ENCODE measurements at regions not wholly inside any gene's neighbourhood (a gene's known extent, or its start where the extent isn't known, plus 50 kb on each side); places are given as distances from the start of the nearest gene placed in this dataset.
"Not testable (repeated sequence)": the region's sequence is repeated elsewhere in the genome, so short reads cannot be mapped to it uniquely, and the experiment has no call there.

- FAIRE-seq = peak; percentile 94
Measured at GRCh38 chr4:158051401-158052235, 121.2 kb downstream of the GASK1B start.

DNA sequence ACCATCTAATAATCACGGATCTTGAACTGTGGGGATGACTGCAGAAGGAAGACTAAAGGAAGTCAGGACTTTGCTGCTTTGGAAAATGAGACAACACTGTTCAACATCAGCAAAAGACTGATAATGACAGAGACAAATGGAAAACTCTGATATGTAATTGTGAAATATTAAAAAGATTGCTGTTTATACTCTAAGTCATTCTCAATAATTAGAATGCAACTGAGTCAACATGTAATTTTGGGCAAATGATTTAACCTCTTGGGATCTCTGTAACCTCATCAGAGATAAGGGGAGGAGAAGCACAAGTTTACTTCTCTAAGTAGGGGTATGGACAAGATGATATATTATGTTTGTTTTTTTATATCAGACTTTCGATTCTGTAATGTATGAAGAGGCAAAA, 121.9 kb downstream of the GASK1B start:
- FAIRE-seq = peak; percentile 15

GRCh38 chr4:158046345-158046744, 126.5 kb downstream of the GASK1B start:
- FAIRE-seq = no peak

GRCh38 chr4:158043971-158044618, 128.7 kb downstream of the GASK1B start:
- FAIRE-seq = no peak

DNA sequence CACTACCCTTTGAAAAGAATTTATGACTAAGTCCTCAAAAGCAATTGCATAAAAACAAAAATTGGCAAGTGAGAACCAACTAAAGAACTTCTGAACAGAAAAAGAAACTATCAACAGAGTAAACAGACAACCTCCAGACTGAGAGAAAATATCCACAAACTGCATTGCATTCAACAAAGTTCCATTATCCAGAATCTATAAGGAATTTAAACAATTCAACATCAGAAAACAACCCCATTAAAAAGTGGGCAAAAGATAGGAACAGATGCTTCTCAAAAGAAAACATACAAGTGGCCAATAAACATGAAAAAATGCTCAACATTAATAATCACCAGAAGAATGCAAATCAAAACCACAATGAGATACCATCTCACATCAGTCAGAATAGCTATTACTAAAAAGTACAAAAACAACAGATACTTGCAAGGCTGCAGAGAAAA, 130.2 kb downstream of the GASK1B start:
- peak; percentile 100 for FAIRE-seq

DNA sequence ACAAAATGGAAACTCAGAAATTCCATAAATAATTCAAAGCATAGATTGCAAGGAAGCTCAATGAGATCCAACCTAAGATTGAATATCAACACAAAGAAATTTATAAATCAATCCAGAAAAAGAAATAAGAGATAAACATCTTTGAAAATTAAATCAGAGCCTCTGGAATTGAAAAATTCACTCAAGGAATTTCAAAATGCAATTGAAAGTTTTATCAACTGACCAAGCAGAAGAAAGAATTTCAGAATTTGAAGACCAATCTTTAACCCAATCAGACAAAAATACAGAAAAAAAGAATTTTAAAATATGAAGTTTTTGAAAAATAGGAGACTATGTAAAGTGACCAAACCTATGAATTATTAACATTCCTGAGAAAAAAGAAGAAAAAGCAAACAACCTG, 134.1 kb downstream of the GASK1B start:
- FAIRE-seq = no peak

- no peak for FAIRE-seq
Measured at GRCh38 chr4:158036998-158037397, 135.8 kb downstream of the GASK1B start.

DNA sequence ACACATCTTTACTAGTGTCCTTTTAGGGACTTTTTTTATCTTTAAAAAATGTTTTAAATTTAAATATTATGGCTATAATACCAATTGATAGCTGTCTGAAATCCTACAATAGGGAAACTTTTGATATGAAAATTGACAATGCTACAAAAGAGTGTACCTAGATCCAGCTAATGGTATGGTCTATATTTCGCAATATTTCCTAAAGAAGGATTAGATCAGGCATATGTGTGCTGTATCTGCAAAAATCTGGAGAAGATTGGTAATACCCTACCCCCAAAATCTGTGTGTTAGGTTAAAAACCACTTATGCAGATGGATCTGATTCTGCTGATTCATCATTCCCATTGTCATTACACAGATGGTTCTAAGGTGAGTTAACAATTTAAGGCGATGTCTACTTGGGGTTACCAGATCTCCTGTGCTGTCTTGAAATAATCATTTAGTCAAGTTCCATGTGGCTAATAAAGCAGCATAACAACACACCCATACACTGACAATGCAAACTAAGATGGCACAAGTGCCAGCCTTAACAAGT, 137.1 kb downstream of the GASK1B start:
- FAIRE-seq = no peak

DNA sequence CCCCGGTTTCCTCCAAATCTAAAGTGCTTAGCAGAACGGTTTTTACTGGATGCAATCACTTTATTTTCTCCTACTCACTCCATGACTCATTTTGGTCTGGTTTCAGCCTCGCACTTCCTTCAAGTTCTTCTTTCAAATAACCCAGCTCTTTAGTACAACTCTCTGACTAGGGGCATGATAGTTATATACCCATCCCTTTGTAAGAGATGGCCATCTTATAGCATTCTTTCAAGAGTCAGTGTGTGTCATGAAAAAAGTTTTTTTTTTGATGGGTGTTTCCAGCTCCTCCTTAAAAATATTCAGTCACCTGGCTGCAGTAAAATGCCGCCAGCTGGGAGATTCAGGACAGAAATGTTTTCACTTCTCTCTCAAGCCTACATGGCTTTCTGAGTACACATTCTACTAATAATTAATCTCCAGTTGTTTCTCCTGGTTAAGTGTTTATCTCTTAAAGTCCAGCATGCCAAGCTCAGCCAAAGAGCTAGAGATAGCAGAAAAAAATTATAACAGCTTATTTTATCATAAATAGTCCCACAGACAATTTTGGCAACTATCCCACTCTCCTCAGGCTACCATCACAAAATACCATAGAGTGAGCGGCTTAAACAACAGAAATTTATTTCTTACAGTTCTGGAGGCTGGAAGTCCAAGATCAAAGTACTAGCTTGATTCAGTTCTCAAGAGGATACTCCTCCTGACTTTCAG, 139.3 kb downstream of the GASK1B start:
- no peak for FAIRE-seq

DNA sequence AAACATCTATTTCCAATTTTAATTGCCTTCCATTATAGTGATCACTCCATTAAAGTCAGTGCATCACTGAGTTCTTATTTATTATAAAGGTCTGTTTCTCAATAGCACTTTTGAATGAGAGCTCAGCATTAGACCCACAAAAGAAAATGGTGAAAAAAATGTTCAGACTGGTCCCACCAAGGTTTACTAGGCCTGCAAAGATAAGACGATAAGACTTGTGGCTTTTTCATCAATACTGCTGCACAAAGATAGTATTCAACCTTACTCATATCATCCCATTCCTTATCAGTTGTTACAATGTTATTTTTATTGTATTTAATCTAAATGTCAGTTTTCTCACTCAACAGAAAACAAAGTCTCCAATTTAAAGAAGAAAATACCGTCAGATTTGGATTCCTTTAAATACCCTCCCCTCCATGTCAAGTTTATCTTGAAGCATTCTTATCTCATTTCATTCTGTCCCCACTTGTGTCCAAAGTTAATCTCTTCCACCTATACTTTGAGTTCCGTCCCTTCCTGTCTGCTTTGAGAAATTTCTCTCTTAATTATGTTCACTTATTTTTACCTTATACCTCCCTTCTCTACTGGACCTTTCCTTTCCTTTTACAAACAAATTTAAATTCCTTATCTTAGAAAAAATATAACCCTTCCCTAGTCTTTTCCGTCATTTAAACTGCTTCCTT, 140.0 kb downstream of the GASK1B start:
- FAIRE-seq = no peak

DNA sequence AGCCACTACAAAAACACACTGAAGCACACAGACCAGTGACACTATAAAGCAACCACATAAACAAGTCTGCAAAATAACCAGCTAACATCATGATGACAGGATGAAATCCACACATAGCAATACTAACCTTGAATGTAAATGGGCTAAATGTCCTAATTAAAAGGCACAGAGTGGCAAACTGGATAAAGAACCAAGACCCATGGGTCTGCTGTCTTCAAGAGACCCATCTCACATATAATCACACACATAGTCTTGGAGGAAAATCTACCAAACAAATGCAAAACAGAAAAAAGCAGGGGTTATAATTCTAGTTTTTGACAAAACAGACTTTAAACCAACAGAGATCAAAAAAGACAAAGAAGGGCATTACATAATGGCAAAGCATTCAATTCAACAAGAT, 144.4 kb downstream of the GASK1B start:
- FAIRE-seq = not testable (repeated sequence)

- no peak for FAIRE-seq
Measured at GRCh38 chr4:158025131-158025530, 147.7 kb downstream of the GASK1B start.

DNA sequence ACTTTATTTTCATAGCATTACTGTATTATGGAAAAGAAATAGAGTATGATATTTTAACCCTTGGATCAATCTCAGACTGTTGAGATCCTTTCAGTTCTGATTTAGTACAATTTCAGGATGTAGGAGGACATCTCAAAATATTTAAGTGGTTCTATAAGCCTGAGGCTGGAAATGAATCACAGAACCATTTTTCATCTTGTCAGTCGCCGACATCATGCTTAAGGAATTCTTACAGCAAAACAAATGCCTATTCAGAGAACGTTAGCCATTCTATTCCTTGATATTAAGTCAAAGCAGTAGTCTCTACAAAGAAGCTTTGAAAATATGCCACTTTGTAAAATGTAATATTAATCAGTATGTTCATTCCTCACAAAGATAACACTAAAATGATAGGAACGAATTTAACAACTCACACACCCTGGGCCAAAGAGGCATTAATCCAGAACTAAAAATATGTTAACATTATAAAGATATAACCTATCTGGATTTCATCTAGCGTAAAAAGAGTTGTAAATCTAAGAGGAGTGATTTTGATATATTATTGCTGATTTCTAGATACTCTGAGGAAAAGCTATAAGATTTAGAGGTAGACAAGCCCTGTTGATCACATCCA, 152.0 kb downstream of the GASK1B start:
- FAIRE-seq = no peak

DNA sequence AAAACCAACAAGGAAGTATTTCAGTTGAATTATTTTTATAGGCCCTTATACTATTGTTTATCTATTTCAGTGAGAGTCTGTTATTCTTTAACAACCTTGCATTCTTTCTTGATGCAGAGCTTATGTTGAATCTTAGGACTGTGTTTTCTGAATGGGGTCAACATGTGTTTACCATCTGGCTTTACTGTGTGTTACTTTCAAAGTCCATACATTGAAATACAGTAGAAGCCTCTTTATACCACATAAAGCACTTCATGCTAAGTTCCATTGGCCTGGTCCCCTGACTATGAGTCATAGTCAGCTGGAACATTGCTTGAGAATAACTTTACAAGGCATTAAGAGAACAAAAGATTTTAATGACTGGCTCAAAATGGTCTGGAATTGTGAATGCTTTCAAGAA, 152.6 kb downstream of the GASK1B start:
- peak; percentile 99 for FAIRE-seq

DNA sequence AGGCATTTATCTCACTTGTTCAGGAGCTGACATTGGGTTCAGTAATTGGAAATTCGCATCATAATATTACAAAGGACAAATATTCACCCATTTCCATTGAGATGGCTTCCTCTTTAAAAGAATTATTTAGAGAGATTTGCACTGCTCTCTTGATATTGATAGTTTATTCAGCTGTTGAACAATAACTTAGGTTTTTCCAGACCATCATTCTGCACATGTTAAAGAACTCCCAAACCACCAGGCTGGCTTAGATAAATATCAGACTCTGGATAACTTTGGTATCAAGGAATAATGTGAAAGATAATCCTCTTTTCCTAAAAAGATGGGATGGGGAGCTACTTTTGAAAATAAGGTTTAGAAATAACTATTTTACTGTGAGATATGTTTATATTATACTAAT, 154.0 kb downstream of the GASK1B start:
- no peak for FAIRE-seq

DNA sequence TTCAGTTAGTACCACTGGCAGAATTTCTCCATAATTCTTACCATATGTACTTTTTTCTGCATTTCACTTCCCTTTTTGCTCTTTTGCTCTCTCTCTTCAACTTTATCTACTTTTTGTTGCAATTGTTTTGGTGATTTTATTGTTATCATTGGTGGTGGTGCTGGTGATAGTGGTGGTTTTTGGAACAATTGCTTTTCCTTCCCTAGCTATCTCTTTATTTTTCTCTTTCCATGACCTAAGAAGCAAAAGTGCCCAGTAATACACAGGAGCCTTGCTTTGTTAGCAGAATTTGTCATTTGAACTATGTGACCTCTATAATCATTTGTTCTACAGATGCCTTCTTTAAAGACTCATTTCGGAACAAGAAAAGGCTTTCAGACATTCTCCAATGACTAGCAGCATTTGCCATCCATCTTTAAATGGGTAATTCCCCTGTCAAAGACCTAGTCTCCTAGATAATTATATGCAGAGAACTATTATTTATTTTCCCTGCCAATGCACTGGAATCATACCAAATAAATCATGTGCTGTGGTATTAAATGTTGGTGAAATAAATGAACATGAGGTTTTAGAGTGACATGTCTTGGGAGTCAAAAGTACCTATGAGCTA, 154.5 kb downstream of the GASK1B start:
- FAIRE-seq = no peak

DNA sequence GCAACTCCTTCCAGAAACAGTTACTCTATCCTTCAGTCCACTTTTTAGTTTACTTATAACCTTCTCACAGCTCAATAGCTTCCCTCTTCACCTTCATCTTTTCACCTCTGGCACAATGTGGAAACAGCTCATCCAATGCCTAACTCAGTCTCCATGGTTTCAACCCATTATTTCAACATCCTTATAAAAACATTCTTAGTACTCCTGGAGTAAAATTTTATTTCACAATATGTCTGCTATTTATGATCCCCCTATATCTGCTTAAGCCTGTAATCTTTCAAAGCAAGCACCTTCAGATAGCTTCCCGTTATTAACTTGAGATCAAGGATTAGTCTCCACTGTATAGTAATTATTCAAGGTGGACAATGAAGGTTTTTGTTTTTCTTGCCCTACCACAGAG, 156.3 kb downstream of the GASK1B start:
- FAIRE-seq = no peak

GRCh38 chr4:158015241-158015640, 157.6 kb downstream of the GASK1B start:
- FAIRE-seq = no peak

DNA sequence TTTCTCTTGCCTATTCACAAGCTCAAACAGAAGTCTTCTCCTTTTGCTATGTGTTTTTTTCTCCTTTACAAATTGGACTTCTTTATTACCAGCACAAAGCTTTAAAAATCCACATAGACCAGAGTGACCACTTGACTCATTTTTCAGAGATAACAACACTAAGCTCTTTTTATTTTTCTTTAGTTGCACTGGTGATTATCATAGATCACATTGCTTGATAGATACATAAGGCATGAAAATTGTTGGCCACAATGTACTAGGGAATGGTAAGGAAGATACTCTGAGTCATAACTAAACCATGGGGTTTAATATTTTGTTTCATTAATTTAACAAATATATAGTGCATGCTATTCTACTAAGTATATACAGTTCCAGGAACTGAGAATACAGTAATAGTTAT, 159.0 kb downstream of the GASK1B start:
- FAIRE-seq = no peak

DNA sequence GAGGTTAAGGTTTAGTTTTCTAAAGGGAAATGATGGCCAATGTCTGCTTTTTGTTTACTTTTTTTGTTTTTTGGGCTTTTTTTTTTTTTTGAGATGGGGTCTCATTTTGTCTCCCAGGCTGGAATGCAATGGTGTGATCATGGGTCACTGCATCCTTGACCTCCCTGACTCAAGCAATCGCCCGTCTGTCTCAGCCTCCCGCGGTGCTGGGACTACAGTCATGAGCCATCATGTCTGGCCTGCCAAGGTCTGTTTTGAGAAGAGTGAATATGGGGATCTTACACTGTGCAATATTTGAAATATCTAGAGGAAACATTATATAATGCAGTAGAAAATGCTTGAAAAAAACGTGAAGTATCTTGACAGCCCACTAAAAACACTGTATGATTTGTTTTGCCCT, 162.5 kb downstream of the GASK1B start:
- no peak for FAIRE-seq

GRCh38 chr4:158008551-158009218, 164.1 kb downstream of the GASK1B start:
- peak; percentile 91 for FAIRE-seq
